ENCODE measurements at regions not wholly inside any gene's neighbourhood (a gene's known extent, or its start where the extent isn't known, plus 50 kb on each side); places are given as distances from the start of the nearest gene placed in this dataset.

- Histone ChIP-seq H3K9me2 (ENCODE audit: low read depth, low read length) (no peaks in the 10 kb centered on the region), H3K4me3 (ENCODE audit: low read depth, low read length, poor library complexity, severe bottlenecking) (no peak overlapping the region), H3K36me3 (ENCODE audit: insufficient read depth, low read length) (no peaks in the 10 kb centered on the region), H4K20me1 (ENCODE audit: insufficient read depth, low read length) (no peaks in the 10 kb centered on the region), H3K9me3 (ENCODE audit: low read length) (no peaks in the 10 kb centered on the region), H3K4me2 (ENCODE audit: low read length) (no peak overlapping the region), H3K27me3 (ENCODE audit: insufficient read depth, low read length) (no peaks in the 10 kb centered on the region), H2AFZ (ENCODE audit: low read length) (no peak overlapping the region), H3K79me2 (ENCODE audit: insufficient read depth, low read length) (no peaks in the 10 kb centered on the region), H3K9ac (ENCODE audit: low read length) (no peak overlapping the region), H3F3A (ENCODE audit: insufficient read depth, low read length) (no peaks in the 10 kb centered on the region), H3K4me1 (ENCODE audit: insufficient read depth, low read length, severe bottlenecking) (no peaks in the 10 kb centered on the region), H3K27ac (ENCODE audit: low read depth, low read length, poor library complexity, severe bottlenecking) (no peak overlapping the region)
- TF ChIP-seq, protein P1, sequence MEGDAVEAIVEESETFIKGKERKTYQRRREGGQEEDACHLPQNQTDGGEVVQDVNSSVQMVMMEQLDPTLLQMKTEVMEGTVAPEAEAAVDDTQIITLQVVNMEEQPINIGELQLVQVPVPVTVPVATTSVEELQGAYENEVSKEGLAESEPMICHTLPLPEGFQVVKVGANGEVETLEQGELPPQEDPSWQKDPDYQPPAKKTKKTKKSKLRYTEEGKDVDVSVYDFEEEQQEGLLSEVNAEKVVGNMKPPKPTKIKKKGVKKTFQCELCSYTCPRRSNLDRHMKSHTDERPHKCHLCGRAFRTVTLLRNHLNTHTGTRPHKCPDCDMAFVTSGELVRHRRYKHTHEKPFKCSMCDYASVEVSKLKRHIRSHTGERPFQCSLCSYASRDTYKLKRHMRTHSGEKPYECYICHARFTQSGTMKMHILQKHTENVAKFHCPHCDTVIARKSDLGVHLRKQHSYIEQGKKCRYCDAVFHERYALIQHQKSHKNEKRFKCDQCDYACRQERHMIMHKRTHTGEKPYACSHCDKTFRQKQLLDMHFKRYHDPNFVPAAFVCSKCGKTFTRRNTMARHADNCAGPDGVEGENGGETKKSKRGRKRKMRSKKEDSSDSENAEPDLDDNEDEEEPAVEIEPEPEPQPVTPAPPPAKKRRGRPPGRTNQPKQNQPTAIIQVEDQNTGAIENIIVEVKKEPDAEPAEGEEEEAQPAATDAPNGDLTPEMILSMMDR (IDR thresholded peaks at IDR 0.05; ENCODE audit: low read length): no peak
- no peak for TF ChIP-seq EZH2 (IDR thresholded peaks at IDR 0.05; ENCODE audit: borderline replicate concordance, low read length)
These were observed 50.1 kb downstream of the KCNC4 start for GRCh38 chr1:110260194-110260593.

DNA sequence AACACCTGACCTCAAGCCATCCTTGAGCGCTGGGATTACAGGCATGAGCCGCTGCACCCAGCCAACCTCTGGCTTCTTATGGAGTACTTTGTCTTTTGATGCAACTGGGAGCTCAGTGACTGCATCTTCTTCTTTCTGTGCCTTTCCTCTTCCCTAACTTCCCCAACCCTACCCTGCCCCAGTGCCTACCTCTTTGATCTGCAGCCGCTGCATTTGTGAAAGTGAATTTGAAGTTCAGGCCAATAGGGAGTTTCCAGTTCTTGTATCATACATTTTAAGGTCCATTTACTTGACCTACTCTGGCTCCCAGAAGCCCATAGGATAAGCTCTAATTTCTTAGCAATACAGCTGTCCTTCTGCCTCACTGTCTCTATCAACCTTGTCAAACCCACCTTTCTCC, 52.2 kb downstream of the KCNC4 start:
- H2AFZ ChIP-seq (ENCODE audit: low read length): no peak overlapping the region
- H3K9me3 ChIP-seq (ENCODE audit: low read length): no peaks in the 10 kb centered on the region
- H3K4me3 ChIP-seq (ENCODE audit: low read depth, low read length, poor library complexity, severe bottlenecking): no peak overlapping the region
- H3K4me1 ChIP-seq (ENCODE audit: insufficient read depth, low read length, severe bottlenecking): no peaks in the 10 kb centered on the region
- TF ChIP-seq, protein P1 (IDR thresholded peaks at IDR 0.05; ENCODE audit: low read length): no peak
- no peak for TF ChIP-seq EZH2 (IDR thresholded peaks at IDR 0.05; ENCODE audit: borderline replicate concordance, low read length)
- H4K20me1 ChIP-seq (ENCODE audit: insufficient read depth, low read length): no peaks in the 10 kb centered on the region
- H3K4me2 ChIP-seq (ENCODE audit: low read length): no peak overlapping the region
- H3K27ac ChIP-seq (ENCODE audit: low read depth, low read length, poor library complexity, severe bottlenecking): no peak overlapping the region
- H3K79me2 ChIP-seq (ENCODE audit: insufficient read depth, low read length): no peaks in the 10 kb centered on the region
- no peaks in the 10 kb centered on the region for H3K9me2 ChIP-seq (ENCODE audit: low read depth, low read length)
- H3K27me3 ChIP-seq (ENCODE audit: insufficient read depth, low read length): no peaks in the 10 kb centered on the region
- no peaks in the 10 kb centered on the region for H3F3A ChIP-seq (ENCODE audit: insufficient read depth, low read length)
- no peaks in the 10 kb centered on the region for H3K36me3 ChIP-seq (ENCODE audit: insufficient read depth, low read length)
- H3K9ac ChIP-seq (ENCODE audit: low read length): no peak overlapping the region

DNA sequence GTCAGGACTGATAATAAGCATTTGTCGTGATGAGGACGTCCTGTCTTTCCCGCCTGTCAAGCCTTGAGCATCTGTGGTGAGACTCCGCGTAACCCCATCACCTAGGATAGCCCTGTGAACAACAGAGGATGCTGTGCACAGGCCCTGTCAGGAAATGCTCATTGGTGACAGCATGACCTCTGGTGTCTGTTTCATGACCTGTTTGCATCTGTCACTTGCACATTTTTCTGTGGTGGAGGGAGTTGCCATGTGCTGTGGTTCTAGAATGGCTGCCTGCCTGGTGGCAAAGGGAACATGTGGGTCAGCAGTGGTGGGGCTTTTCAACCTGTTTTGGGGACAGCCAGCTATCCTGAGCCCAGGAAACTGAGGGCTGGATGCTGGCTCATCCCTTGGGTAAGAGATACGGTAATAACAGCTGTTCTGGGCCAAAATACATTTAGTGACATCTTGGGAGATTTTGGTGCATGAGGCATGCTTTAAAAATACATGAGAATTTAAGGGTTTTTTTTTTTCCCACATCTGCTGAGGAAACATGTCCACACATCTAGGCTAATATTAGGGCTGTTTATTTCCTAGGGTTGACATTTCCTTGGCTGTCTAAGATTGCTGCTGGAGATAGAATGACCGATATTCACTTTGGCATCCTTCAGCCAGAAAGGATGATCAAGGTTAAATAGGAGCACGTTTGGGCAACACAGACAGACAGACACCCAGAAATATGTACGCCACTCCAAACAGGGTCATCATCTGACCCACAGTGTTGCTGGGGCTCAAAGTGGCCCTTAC, 52.9 kb downstream of the KCNC4 start:
- Histone ChIP-seq H2AFZ (ENCODE audit: low read length) (no peak overlapping the region), H3K79me2 (ENCODE audit: insufficient read depth, low read length) (no peaks in the 10 kb centered on the region), H3K9me3 (ENCODE audit: low read length) (no peaks in the 10 kb centered on the region), H3K27ac (ENCODE audit: low read depth, low read length, poor library complexity, severe bottlenecking) (no peak overlapping the region), H3K4me1 (ENCODE audit: insufficient read depth, low read length, severe bottlenecking) (no peaks in the 10 kb centered on the region), H3K27me3 (ENCODE audit: insufficient read depth, low read length) (no peaks in the 10 kb centered on the region; the same call in 1 of the 2 replicates), H3K9me2 (ENCODE audit: low read depth, low read length) (no peaks in the 10 kb centered on the region), H4K20me1 (ENCODE audit: insufficient read depth, low read length) (no peaks in the 10 kb centered on the region), H3K9ac (ENCODE audit: low read length) (no peak overlapping the region), H3K4me3 (ENCODE audit: low read depth, low read length, poor library complexity, severe bottlenecking) (no peak overlapping the region), H3K36me3 (ENCODE audit: insufficient read depth, low read length) (no peaks in the 10 kb centered on the region), H3K4me2 (ENCODE audit: low read length) (no peak overlapping the region), H3F3A (ENCODE audit: insufficient read depth, low read length) (no peaks in the 10 kb centered on the region)
- no peak for TF ChIP-seq EZH2 (IDR thresholded peaks at IDR 0.05; ENCODE audit: borderline replicate concordance, low read length)
- TF ChIP-seq, protein P1 (IDR thresholded peaks at IDR 0.05; ENCODE audit: low read length): no peak

All from OCI-LY1 (cell line).